NCI-H2171 (cell line): ENCODE measurements at regions not wholly inside any gene's neighbourhood (a gene's known extent, or its start where the extent isn't known, plus 50 kb on each side); places are given as distances from the start of the nearest gene placed in this dataset.

Experiments
- DNase-seq: peaks from one replicate; lab custom pipeline; 2025; lab: John Stamatoyannopoulos, UW

- DNase-seq, result no peak
These were observed 345.5 kb downstream of the BCAT1 start for GRCh38 chr12:24603371-24603770.

DNA sequence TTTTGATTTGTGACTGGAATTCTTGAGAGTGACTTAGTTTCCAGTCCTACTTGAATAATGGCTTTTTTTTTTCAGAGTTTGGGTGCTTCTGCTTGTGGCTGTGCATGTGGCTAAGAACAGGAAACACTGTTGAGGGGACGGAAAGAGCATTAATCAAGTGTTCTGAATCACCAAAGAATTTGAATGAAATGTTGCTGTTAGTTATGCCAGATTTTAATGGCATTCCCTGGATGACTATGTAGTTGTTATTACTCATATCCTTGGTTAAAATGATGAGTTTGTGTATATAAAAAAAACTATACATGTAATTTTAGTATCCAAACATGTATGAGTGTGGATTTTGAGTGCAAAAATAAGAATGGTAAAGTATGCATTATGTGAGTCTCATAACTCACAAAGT lies 347.9 kb downstream of the BCAT1 start:
- DNase-seq, result no peak

DNA sequence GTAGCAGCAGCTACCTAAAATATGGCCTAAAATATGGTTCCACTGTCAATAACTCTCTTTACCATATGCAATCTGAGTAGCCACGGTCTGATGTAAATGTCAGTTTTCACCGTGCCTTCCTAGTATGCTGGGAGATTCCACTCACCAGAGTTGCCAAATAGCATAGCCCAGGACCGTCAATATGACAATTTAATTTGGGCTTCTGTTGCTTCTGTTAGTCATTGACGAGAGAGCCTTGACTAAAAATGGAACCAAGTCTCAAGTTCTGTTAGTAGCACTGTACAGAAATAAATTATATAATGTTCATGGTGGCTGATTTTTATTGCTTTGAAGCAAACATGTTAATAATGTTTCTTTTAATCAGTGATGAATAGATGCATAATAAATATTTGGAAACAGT lies 348.4 kb downstream of the BCAT1 start:
- DNase-seq, result no peak

GRCh38 chr12:24599736-24600135 lies 349.2 kb downstream of the BCAT1 start:
- DNase-seq, result no peak

DNA sequence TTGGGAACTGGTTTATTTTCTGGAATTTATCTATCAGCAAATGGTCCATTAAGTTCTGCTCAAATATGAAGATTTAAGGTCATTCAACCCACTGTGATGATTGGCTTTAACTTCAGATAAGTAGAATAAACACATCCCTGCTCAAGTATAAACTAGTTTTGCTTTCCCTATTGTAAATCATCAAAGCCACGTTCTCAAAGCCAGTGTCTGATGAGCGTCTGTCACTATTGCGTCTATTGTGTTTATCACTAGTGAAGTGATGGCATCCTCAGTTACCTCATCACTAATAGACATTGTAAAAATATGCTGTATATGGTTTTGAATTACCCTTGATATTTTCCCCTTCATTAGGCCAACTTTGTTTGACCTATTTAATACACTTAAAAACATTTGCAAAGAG lies 351.3 kb downstream of the BCAT1 start:
- no peak for DNase-seq

DNA sequence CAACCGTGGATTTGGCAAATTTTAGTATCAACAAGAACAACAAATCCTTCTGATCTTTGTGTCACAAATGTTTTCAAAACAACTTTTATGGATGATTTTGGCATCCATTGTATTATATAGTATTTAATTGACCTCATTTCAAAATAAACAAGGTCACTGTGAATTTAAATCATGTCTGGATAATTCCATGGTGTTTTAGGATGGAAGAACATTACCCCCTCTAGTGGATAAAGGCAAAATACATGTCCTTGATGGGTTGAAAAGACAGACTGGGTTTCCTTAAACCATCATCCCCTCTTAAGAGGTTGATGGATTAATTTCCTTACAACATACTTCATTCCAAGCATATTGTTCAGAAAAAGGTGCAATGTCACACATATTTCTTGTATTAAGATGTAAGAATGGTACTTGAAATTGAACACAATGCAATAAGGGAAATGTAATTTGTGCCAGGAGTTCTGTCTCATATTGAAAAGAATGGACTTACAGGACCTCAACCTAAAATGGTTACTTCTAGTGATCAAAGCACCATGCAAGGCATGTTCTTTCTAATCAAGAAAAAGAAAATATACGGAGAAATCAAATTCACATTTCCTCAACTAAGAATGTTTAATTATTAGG lies 352.0 kb downstream of the BCAT1 start:
- no peak for DNase-seq

DNA sequence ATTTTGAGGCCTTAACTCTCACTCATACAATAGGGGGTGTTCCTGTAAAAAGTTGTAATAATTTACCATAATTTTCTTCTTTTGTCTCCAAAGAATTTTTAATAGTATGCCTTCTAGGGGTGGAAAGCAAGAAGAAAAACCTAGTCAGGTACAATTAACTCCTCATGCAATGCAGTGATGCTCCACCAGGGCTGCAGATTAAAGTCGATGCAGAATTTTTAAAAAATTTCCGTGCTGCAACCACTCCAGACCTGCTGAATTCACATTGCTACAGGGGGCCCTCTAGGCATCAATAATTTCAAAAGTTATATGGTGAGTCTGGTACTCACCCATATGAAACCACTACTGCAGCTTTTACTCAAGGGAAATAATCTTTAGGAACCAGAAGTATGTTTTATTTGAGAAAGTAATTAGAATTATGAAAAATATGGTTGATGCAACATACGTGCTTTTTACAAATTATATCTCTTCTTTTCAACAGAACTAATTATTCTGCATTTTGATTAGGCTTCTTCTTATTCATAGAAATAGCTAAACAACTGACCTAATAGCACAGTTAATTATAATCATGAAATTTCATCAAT lies 353.2 kb downstream of the BCAT1 start:
- DNase-seq, result no peak

DNA sequence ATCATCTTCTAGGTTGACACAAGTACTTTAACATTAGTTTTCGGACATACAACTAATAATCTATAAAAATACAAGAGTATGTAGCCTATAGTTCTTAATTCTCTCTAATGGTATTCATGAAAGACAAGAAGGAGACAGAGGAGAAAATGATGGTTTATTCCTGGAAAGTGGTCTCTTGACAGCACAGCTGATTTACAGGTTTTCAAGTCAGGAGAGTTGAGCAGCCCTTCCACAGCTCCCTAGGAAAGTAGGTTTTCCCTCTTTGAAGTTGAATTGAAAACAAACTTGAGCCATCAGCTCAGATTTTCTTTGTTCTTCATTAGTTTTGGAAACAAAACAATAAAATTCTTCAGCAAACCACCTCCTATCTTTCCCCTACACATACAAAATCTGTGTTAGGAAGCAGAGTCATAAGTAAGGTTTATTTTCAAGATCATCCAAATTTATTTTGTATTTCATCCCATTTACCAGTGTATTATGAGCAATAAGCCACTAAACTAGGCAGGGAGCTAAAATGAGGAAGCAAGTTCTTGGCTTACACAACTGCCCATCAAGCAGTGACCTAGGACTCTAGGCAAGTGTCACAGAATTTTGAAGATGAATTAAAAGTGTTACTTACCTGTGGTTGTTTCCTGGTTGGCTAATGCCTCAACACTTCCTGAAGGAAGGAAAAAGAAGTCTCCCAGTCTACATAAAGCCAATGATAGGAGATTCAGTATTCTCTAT lies 357.0 kb downstream of the BCAT1 start:
- no peak for DNase-seq

DNA sequence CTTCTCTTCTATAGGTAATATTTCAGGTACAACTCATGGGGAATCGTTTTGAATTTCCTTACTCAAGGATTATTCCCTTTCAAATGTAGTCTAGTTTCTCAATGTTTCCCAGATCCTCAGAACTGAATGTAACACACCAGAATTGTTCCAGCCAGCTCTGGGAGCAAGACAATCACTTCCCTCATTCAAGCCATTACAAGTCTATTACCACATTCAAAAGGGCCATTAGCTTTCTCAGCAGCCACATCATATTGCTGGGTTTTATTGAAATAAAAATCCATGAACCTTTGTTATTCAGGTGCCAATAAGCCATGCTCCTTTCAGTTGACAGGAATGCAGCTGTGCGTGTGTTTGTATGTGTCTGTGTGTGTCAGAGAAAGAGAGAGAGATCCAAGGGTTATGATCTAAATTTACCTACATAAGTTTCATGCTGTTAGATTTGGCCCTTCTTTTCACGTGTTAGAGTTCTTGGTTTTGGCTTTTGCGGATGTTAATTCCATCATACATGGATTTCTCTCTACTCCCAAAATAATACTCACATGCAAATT lies 357.7 kb downstream of the BCAT1 start:
- no peak for DNase-seq

DNA sequence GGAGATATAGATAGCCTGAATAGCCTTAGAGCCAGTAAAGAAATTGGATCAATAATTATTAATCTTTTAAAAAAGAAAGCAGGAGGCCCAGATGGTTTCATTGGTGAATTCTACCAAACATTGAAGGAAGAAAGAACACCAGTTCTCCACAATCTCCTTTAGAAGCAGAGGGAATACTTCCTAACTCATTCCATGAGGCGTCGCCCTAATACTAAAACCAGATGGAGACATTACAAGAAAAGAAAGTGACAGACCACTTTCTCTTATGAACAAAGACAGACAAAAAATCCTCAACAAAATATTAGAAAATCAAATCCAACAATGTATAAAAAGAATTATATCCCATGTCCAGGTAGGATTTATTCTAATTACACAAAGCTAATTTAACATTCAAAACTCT lies 362.6 kb downstream of the BCAT1 start:
- DNase-seq, result no peak

DNA sequence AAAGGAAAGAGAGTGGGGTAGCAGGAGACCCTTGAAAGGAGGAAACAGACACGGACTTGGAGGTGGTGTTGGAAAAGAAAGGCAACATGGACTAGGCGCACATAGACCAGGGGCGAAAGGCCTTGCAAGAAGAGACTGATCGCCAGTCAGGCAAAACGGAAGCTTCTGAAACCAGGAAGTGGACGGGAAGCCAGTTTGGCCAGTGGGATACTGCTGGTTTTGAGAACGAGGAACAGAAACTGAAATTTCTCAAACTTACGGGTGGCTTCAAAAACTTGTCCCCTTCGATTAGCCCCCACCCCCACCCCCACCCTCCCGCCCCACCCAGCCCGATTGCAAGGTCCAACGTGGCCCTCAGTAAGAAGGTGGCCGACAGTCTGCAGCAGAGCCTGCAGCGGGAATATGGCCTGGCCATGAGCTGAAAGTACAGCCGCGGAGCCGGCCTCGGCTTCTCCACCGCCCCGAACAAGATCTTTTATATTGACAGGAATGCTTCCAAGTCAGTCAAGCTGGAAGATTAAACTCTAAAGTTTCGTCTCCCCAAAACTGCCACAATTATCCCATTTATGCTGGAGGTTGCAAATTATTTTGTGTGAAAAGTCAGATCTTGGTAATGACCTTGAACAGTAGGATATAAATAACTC lies 364.7 kb downstream of the BCAT1 start:
- DNase-seq, result no peak

DNA sequence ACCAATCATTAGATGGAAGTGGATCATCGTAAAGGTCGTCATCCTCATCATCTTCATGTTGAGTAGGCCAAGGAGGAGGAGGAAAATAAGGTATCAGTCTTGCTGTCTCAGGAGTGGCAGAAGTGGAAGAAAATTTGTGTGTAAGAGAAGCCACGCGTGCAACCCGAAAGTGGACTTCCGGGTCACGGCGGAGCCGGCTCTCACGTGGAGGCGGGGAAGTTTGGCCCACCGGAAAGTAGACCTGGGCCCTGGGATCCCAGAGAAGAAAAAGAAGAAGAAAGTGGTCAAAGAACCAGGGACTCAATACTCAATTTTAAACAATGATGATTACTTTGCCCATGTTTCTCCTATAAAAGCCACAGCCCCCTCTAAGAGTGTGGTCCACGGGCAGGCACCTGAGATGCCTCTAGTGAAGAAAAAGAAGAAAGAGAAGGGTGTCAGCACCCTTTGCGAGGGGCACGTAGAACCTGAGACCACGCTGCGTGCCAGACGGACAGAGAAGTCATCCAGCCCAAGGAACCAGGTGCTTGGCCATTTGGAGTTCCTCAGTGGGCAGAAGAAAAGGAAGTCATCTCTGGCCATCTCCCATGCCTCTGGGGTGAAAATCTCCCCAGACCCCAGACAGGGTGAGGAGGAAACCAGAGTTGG lies 365.8 kb downstream of the BCAT1 start:
- no peak for DNase-seq

GRCh38 chr12:24574538-24574937 lies 374.4 kb downstream of the BCAT1 start:
- DNase-seq, result no peak

- no peak for DNase-seq
These were observed 375.3 kb downstream of the BCAT1 start for GRCh38 chr12:24573621-24574020.

DNA sequence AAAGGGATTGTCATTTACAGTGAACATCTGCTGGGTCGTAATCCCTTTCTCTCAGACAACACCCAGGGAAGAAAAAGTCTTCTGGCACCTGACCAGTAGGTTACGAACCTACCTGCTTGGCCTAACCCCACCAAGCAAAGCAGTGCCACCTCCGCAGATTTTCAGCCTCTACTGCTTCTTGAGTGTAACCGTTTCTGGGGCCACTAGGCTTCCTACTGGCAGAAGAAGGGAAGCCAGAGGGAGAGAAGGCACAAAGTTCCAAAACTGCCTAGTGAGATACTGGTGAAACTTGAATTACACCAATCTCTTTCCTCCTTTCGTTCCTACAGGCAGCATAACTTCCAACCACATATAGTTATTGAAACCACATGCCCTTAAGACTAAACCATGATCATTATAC lies 383.6 kb downstream of the BCAT1 start:
- DNase-seq, result no peak

DNA sequence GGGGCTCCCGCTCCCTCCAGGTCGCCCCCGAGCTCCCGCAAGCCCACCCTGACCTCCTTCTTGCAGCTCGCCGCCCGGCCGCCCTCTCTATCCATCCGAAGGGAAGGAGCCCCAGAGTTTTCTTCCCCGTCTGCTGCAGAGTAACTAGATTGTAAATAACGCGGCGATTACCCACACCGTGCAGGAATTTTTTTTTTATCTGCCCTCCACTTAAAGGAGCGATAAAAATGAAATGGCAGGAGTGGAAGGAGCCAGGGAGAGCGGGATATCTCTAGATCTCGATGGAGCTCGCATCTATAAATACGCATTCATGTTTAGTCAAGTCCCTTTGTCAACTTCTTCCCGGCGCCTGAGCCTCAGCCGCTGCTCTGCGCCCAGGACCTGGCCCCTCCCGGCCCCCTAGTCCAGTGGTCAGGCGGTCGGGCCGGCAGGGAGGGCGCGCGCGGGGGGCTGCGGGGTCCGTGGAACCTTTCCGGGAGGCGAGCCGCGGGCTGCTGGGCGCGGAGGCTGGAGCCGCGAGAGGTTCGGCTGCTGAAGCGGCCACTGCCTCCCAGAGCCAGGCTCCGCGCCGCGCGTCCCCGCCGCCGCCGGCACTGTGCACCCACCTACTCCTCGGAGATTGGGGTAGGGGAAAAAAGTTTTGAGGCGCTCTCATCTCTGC lies 386.0 kb downstream of the BCAT1 start:
- no peak for DNase-seq

GRCh38 chr12:24561882-24562770 lies 386.8 kb downstream of the BCAT1 start:
- no peak for DNase-seq

DNA sequence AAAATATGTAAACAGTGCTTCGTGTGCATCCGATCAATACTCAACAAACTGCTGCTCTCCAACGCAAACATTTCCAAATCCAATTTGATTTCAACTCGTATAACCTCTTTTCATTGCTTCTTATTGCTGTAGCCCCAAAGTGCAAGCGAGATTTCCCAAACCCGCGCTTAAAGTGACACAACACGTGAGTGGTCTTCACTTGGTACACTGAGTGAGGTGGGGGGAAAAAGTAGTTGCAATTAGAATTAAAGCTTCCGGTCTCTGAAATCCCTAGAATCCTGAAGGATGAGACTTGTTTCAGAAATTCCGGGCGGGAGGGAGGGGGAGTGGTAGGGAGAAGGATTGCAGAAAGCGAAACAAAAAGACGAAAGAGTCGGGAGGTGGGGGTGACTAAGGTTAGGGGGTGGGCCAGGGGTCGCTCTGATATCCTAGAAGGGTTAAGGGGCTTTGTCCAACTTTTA lies 387.5 kb downstream of the BCAT1 start:
- DNase-seq, result no peak

GRCh38 chr12:24560831-24561271 lies 388.1 kb downstream of the BCAT1 start:
- no peak for DNase-seq

DNA sequence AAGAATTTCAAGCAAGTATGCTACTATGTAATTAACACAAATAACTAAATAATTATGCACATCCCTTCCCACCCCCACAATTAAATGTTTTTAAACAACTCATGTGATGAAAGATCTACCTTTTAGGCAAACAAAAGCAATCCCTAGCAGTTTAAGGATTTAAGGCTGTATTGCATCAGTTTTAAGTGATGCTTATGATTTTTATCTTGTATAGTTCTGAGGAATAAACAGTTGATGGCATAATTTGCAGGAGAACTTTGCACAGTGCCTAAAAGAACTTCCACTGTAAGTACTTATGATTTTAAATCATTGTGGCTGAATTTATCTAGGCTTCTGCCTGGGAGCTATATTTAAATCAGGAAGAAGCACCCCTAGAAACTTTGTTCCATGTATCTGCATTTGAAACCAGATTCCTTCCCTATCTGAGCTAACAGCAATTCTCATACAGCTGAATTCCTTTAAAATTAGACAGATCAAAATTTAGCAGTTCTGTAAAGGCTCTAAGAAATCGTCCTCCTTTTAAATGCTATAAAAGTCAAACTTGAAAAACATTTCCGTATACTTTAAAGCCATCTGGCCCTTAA lies 388.6 kb downstream of the BCAT1 start:
- no peak for DNase-seq
